HG03045 (cell line): ENCODE measurements at regions not wholly inside any gene's neighbourhood (a gene's known extent, or its start where the extent isn't known, plus 50 kb on each side); places are given as distances from the start of the nearest gene placed in this dataset.

Experiments used
- ATAC-seq: cut with Tn5 transposase; IDR thresholded peaks from one replicate; pipeline ENCODE4 v1.9.1; 2021; ENCODE audit warnings: mild to moderate bottlenecking, moderate library complexity; ENCODE audit not compliant: unreplicated experiment

DNA sequence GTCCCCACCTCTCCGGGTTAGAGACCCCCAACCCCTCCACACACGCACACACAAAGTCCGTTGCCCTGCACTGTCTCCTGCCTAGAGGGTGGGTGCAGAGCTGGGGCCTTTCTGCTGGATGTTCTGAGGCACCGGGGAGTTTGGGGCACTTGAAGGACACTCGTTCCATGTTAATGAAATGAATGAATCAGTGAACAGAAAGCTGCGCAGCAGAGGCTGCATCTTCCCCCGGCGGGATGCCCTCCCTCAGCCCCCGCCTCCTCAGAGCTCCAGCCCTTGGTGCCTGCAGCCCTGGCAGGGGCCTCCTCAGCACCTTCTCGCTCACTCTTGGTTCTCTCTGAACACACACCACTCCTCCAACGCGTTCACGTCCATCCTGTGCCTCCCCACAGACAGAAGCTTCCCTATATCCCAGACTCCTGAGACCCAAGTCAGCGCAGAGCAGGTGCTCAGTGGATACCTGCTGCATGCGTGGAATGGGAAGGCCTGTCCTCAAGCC, 611.9 kb downstream of the TBC1D22A start:
- ATAC-seq: no peak

DNA sequence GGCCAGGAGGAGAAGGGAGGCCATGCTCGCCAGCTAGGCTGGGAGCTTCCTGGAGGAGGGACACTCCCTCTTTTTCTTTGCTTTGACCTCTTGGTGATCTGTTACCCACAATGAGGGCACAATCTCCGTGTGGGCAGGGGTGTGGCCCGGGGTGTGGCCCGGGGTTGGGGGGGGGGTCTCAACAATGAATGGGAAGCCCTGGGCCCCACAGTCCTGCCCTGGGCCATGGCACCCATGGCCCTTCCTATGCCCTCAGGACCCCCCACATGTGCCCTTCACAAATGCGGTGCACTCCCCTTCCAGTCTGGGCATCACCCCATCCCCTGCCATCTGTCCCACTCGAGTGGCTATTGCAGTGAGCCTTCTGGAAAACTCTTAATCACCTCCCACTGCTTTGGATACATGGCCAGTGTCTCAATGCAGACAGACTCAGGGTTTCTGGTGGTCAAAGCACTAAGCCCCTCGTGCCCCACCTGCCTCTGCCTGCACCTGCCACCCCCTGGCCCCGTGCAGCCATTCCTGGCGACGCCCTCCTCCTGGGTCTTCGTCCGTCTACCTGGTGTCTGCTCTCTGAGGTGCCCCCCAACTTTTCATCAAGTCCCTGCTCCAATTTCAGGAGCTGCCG, 611.3 kb downstream of the TBC1D22A start:
- ATAC-seq: no peak

DNA sequence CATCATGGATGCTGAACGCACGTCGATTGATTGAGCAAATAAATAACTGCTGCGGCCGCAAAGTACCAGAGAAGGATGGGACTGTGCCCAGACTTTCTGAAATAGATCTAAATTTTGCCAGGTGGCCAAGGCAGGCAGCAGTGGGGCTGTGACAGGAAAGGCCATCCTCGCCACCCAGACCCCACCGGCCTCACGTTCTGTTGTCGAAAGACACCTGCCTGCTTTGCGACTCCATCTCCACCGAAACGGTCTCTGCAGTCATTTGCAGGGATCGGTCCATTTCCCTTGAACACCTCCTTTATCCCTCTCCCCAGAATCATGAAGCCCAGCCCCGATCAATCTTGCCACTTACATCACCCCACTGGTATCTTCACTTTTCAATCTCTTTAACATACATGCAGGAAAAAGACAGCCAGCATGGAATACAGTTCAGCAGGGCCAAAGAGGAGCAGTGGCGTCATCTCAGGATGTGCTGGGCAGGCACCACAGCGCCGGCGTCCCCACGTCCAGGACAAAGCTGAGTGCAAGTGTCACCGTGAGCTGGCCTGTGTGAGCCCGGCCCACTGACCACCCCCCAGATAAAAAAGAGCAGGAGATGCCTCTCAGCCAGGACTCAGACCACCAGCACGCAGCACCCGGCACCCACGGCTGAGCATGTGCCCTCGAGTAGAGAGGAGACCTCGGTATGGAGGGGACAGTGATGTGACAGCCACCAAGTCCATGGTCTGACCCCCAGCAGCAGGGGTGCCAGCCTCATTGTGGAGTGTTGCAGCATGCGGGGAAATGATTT, 610.3 kb downstream of the TBC1D22A start:
- no peak for ATAC-seq

DNA sequence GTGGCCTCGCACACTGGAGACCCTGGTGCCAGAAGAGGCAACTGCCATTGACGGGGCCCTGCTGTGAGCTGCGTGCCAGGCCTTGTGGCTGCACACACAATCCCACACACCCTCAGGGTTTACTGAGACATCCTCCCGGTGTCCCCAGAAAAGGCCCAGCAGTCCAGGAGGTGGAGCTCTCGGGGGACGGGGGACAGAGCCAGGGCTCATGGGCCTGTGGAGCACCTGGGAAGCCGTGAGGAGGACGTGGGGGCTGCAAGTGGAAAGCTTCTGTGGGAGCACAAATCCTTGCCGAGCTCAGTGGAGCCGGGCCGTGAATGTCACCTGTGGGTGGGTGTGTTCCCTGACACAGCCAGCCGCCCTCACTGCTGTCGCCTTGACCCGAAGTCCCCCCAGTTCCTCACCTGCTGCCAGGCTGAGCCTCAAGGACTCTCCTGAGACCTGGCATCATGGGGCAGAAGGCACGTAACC, 609.7 kb downstream of the TBC1D22A start:
- ATAC-seq: no peak

DNA sequence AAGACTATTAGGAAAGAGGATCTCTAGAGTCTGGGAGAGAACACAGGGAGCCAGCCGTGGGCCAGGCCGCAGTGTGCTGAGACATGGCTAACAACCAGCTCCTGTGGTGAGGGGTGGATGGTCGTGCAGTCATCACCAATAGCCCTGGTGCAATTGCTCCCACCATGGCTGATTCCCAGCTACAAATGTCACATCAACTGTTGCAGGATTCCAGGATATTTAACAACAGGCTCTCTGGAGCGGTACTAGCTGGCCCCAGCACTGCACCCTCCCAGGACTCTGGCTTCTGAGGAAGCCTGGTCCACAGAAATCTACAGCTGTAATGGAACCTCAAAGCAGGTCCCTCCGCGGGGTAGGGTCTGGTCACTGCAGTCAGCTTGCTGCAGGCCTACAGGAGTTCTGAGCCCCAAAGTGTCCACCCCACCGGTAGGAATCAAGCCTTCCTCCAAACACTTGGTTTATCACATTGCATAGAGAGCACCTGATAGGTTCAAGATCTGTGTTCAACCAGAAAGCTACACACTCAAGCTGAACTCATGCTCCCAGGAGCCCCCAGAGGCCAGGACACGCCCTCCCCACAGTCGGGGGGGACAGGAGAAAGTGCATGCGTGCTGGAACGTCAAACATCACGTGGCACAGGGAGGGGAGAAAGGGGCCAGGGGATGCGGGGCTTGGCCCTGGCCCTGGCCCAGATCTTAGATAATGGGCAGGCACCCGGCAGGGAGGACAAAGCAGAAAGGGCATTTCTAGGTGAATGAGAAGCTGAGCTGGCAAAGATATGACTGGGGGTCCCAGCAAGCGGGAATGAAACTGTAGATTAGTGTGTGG, 609.0 kb downstream of the TBC1D22A start:
- no peak for ATAC-seq

DNA sequence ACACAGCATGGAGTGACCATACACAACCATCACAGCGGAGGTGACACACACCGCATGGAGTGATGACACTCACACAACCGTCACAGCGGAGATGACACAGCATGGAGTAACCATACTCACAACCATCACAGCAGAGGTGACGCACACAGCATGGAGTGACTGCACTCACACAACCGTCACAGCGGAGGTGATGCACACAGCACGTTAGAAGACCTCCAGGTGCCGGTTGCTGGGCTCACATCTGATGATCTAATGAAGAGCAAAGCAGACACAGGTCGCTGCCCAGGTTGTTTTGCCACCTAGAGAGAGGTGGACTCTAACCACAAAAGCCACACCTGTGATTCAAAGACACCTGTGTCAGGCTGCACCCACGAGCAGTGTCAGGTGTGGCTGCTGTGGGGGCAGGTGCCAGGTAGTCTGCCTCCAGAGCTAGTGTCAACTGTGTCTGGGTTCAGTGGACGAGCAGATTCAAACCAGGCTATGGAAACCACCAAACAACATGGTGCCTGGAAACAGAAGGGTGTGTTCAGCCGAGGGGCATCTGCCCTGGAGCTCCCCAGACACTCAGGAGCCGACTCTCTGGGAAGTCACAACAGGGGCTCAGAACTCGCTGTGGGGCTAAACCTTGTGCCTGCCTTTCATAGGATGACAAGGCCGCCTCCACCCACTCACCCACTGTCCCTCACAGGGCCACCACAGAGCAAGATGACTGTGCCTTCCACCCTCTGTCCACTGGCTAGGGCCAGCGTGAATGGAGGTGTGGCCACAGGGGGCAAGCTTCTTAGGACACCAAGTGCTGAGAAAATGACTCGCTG, 608.2 kb downstream of the TBC1D22A start:
- no peak for ATAC-seq

DNA sequence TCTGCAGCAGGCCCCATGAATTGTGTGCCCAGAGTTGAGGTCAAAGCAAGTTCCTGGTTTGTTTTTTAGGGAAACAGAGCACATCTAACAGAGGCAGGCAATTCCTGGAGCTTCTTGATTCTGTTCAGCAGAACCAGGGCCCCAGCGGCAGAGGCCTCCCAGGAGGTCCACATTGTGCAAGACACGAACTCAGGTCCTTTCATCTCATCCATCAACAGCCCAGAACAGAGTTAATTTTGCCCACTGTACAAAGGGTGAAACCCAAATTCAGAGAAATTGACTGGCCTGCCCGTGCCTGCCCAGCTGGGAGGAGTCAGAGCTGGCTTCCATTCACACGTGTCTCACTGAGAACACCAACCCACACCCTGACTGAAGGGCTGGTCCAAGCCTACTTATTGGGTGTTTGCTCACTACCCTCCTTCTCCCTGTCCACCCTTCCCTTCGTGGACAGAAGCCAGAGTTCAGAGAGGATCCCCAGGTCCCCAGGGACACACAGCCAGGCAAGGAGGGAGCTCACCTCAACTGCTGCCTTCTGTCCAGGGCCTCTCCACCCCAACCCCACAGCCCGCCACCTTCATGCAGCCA, 607.1 kb downstream of the TBC1D22A start:
- ATAC-seq: no peak

DNA sequence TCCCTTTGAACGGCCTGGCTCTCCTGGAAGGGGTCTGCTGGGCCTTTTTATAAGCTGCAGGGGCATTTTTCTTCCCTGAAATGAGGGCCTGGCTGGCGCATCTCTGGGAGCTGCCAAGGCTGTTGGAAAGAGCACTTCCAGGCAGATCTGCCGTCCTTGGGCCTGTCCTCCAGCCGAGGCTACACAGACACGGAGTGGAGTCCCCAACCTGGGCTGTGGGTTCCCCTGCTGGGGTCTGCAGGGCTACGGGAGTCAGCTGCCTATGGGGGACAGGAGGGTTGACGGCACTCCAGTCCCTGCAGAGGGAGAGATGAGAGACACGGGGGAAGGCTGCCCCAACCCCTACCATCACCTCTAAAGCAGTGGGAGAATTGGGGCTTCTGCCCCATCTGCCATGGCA, 606.6 kb downstream of the TBC1D22A start:
- ATAC-seq: no peak

DNA sequence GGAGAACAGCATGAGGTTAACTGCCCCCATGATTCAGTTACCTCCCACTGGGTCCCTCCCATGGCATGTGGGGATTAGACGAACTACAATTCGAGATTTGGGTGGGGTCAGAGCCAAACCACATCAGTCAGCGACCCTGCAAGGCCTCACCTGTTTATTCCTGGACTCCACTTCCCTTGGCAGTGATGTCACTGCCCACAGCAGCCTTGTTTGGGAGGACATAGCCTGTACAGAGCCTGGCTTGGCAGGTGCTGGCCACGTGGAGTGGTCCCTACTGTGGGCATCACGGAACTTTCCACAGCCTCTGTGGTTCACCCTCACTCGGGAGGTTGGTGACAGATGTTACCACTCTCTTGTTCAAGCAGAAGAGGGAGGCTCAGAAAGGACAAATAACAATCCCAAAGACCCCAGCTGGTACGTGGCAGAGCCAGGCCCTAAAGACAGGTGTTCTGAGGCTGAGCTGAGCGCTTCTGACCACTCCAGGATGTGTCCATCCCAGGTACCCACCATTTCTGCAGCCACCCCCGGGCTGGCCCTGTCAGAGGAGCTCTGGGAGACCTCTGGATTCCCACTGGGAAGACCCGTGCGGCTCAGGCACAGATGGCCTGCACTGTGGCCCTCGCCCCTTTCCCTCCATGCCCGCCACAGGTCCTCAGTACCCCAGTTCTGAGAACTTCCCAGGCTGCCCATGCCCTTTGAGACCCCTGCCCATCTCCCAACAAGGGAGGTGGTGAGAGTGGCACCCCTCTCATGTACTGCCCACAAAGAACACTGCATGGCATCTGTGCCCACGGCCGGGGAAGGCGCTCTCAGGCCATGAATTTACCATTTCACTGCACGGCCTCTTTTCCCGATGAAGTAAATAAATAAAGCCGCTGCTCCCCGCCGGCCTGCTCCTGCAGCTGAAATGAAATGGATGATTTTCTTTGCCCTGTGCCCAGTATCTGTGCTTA, 605.8 kb downstream of the TBC1D22A start:
- ATAC-seq: no peak

DNA sequence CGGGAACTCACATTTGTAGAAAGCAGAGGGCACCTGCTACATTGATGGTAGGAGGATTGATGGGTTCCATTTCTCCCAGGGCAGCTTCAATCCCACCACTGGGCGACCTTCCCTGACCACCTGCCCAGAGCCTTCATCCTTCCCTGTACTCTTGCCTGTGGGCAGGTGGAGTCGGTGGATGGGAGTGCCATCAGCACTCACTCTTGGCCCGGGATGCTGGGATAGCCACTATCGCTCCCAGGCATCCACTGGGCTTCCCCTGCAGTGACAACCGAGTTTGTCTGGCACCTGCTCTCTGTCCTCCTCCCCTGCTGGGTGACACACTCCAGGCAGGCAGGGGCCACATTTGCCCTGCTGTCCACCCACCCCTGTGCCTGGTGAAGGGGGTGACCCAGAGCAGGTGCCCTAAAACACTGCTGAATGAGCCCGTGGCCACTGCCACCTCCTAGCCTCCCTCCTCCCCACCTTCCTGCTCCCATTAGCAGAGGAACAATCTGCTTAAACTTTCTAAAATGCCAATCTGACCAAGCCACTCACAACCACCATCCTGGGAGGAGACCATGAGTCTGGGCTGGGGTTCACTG, 604.7 kb downstream of the TBC1D22A start:
- ATAC-seq: no peak

DNA sequence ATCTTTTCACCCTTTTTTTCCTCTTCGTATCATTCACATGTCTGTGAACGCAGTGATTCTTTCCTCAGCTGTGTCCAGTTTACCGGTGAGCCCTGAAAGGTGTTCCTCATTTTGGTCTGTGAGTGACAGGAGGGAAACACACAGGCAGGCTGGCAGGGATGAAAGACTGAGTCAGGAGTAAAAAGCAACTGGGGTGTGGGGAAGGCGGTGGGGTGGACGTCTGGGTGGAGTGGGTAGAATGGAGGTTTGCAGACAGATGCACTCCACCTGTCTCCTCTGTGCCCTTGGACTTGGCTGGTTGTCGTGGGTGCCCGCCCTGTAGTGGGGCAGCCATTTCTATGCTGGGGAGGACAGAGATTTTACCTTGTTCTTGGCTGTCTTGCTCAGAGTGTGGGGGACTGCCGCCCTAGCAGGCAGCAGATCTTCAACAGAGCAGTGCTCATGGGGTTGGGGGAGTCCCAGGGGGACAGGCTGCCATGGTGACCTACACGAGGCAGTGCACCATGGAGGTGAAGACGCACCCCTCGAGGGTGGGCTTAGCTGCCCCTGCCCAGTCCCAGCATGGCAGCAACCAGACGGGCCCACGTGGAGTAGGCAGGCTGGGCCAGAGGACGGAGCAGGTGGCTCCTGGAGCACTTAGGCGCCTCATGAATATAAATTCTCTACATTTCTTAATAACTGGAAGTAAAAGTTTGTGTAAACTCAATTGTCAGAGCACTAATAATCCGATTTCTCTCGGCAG, 603.7 kb downstream of the TBC1D22A start:
- no peak for ATAC-seq

DNA sequence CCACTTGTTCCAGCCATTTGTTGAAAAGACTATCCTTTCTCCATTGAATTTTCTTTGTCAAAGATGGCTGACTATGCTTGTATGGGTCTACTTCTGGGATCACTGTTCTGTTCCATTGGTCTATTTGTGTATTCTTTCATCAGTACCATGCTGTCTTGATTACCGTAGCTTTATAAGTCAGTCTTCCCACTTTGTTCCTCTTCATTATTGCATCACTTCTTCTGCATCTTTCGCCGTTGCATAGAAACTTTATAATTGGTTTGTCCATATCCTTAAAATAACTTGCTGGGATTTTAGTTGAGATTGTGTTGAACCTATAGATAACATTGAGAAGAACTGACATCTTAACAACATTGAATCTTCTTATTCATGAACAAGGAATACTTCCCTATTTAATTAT, 598.8 kb downstream of the TBC1D22A start:
- no peak for ATAC-seq

DNA sequence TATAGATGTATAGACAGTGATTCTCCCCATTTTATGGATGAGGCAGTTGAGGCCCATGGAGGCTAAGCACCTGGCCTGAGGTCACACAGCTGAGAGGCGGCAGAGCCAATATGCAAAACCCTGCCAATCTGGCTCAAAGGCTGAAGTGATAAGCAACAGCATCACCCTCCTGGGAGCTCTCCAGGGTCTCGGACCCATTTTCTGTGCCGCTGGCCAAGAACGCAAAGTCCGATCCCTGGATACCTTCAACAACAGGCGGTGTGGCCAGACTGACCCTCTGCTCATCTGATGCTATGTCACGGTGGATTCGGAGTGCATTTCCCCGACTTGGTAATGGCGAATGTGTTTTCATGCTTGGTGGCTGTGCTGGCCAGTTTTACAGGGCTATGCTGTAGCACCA, 595.0 kb downstream of the TBC1D22A start:
- ATAC-seq: no peak

DNA sequence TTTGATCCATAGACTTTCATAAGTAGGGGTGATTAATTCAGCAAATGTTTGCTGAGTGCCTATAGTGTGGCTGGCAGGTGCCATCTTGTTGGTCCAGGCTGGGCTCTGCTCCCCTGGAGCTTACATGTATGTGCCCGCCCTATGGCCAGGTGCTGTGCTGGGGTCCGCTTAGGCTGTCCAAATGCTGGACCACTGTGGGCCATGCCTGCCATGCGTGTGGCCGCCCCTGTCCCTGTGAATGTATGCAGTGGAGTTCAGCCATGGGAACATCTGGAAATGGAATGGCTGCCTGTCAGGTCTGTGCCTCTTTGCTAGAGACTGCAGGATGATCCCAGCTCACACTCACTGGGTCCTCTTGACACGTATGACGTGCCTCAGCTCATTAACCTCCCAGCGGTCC, 594.6 kb downstream of the TBC1D22A start:
- ATAC-seq: no peak

DNA sequence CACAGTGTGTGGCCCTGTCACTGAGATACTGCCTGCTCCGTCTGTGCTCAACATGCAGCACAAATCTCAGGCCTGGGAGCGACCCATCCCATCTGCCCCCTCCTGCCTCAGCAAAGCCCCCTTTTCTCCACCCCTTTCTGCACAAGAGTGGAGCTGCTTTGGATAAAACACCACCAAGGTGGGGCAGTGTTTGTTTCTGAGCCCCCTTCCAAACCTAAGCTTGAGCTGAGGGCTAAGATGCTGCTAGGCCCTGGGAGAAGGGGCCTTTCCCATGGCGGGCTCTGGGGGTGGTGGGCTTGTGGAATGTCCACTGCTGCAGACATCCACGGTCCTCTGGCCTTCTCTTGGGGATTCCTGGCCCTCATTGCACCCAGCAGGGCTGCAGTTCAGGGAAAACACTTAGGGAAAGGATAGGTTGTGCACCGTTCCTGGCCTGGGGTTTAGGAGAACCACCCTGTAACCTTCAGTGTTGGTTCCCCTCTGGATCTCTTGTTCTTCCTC, 594.1 kb downstream of the TBC1D22A start:
- ATAC-seq: no peak

DNA sequence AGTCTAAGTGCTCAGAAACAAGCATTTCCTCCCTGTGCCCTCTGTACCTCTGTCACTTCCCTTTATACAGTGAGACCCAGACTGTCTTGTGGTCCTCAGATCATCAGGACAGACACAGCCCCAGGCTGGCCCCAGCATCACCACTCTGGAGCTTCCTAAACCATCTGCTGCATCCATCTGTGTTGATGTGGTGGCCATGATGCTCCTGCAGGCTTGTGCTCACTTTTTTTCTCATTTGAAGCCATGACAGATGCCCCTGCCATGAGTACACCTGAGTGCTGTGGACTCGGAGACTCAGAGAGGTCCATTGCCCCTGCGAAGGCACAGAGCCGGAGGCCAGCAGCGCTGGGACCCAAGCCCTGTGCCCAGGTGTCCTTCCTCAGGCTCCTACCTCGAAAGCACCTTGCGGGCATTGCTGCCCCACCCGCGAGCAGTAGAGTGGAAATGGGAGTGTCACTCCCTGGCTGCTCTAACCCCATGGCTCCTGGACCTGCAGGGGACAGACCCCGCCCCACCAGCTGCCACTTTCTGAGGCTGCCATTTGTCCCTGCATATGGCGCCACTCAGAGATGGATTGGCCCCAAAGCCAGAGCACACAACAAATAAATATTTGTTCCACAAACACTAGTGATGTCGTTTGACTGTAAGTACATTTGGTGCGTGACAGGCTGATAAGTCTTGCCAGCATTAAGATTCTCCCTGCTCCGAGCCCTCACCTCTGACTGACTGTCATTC, 593.5 kb downstream of the TBC1D22A start:
- ATAC-seq: no peak

DNA sequence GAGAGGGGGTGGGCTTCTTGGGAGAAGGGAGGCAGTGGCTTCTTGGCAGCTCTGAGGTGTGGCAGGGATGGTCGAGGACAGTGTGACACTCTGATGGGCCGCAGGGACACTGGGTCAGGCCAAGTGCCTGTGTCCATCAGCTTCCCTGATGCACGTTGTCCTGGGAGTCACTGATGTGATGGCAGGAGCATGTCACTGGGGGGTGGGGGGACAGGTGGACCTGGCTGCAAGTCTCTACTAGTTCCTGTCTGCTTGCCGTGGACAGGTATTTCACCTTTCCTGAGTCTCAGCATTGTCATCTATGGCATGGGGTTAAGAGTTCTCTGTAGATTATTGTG, 592.9 kb downstream of the TBC1D22A start:
- ATAC-seq: no peak
